HepG2 (cell line): ENCODE measurements at regions not wholly inside any gene's neighbourhood (a gene's known extent, or its start where the extent isn't known, plus 50 kb on each side); places are given as distances from the start of the nearest gene placed in this dataset.

Experiments used
- ATAC-seq: fragments of 200-7000 bp; cut with Tn5 transposase; 3 replicates; pipeline ENCODE4 v1.9.1; 2020; ENCODE audit warnings: mild to moderate bottlenecking, moderate library complexity
- BruUV-seq: library from RNA; stranded (reverse); fragments of 400-500 nt; replicated peaks from 2 replicates; lab custom pipeline; 2021; lab: Mats Ljungman, UMichigan
- CTCF ChIA-PET: fragments of 300-600 bp; formaldehyde crosslinking; extraction: SDS; loops from one replicate; lab custom pipeline; 2021; ENCODE audit warnings: low total read pairs, inconsistent platforms, low intra/inter-chr PET ratio; lab: Yijun Ruan, JAX
- POLR2A ChIA-PET: fragments of 350-600 bp; sonication (Branson Sonifier 250); formaldehyde crosslinking; loops from one replicate; lab custom pipeline; 2020; ENCODE audit warnings: antibody characterized with exemption, inconsistent platforms; lab: Yijun Ruan, JAX
- DNase-seq: peaks from one replicate; pipeline ENCODE4 v3.0.0-alpha.2; 2015; ENCODE audit warnings: low spot score
- FAIRE-seq: peaks from 3 replicates; lab custom pipeline; 2011; peaks lifted over from hg19 to GRCh38; lab: Jason Lieb, UNC
- H2AFZ ChIP-seq: one replicate; pipeline ENCODE4 v1.6.1; 2011; ENCODE audit warnings: low read length, inconsistent platforms
- H3K27ac ChIP-seq: fragments of 300-600 bp; 3 replicates; pipeline ENCODE4 v1.8.0; 2011; ENCODE audit warnings: mixed run types, mild to moderate bottlenecking, mixed read lengths, low read length, inconsistent platforms; ENCODE audit not compliant: insufficient read depth; ENCODE audit errors: extremely low read length
- H3K27me3 ChIP-seq, 2 experiments: fragments of 200-600 bp in 1 of 2; 2 replicates in 1 of 2; 3 replicates in 1 of 2; pipeline versions ENCODE4 v1.6.0 to v1.8.0; 2011; ENCODE audit warnings: low read length in 2 of 2, mild to moderate bottlenecking in 2 of 2, moderate library complexity in 2 of 2, inconsistent platforms in 1 of 2; ENCODE audit not compliant: insufficient read depth in 2 of 2, control insufficient read depth in 1 of 2
- H3K36me3 ChIP-seq, 2 experiments: fragments of 200-600 bp in 1 of 2; replicated peaks in 1 of 2; 2 replicates in 1 of 2; 3 replicates in 1 of 2; pipeline versions ENCODE4 v1.5.1 to v1.8.0; 2011; ENCODE audit warnings: low read length in 2 of 2, inconsistent platforms in 1 of 2; ENCODE audit not compliant: insufficient read depth in 2 of 2, control insufficient read depth in 1 of 2
- H3K4me1 ChIP-seq: 2 replicates; pipeline ENCODE4 v1.5.1; 2012; ENCODE audit warnings: low read length, inconsistent platforms; ENCODE audit not compliant: insufficient read depth
- H3K4me2 ChIP-seq: 2 replicates; pipeline ENCODE4 v1.6.0; 2011; ENCODE audit warnings: low read depth, low read length, inconsistent platforms
- H3K4me3 ChIP-seq, 3 experiments: fragments of 200-600 bp in 1 of 3; sonication (generic), shearing (Covaris generic) in 1 of 3; replicated peaks in 1 of 3; 2 replicates each; pipeline ENCODE4 v1.5.1; 2011 to 2016; ENCODE audit warnings: low read length in 3 of 3, inconsistent platforms in 2 of 3, low read depth in 2 of 3, mild to moderate bottlenecking in 2 of 3, control low read depth in 1 of 3, mixed read lengths in 1 of 3; ENCODE audit not compliant: insufficient read depth in 1 of 3
- H3K79me2 ChIP-seq: one replicate; pipeline ENCODE4 v1.6.1; 2011; ENCODE audit warnings: low read length, inconsistent platforms; ENCODE audit not compliant: insufficient read depth
- H3K9ac ChIP-seq: 2 replicates; pipeline ENCODE4 v1.6.0; 2011; ENCODE audit warnings: mild to moderate bottlenecking, low read depth, low read length, inconsistent platforms; ENCODE audit not compliant: insufficient read depth
- H3K9me3 ChIP-seq: 2 replicates; pipeline ENCODE4 v1.5.1; 2012; ENCODE audit warnings: mild to moderate bottlenecking, low read length
- H4K20me1 ChIP-seq: 2 replicates; pipeline ENCODE4 v1.6.0; 2011; ENCODE audit warnings: inconsistent platforms, mild to moderate bottlenecking, low read length, moderate library complexity; ENCODE audit not compliant: insufficient read depth
- CBFB ChIP-seq: sonication (generic); formaldehyde crosslinking; IDR thresholded peaks from 2 replicates; pipeline ENCODE4 v1.4.0; 2020; ENCODE audit warnings: missing genetic modification reagents
- CEBPB ChIP-seq: IDR thresholded peaks from 2 replicates; pipeline ENCODE4 v1.6.1; 2011; ENCODE audit warnings: low read depth, low read length, improper control_type of control experiment, borderline replicate concordance
- CTCF ChIP-seq: sonication (generic); formaldehyde crosslinking; IDR thresholded peaks from 2 replicates; pipeline ENCODE4 v1.5.0; 2020; ENCODE audit warnings: mild to moderate bottlenecking, missing genetic modification reagents, moderate library complexity
- JUNB ChIP-seq: sonication (generic); formaldehyde crosslinking; IDR thresholded peaks from 2 replicates; pipeline ENCODE4 v1.8.0; 2022; ENCODE audit warnings: missing genetic modification reagents, mild to moderate bottlenecking, borderline replicate concordance
- STAG1 ChIP-seq: sonication (generic); formaldehyde crosslinking; IDR thresholded peaks from 2 replicates; pipeline ENCODE4 v1.4.0; 2020; ENCODE audit warnings: missing genetic modification reagents
- ZBTB33 ChIP-seq: sonication (generic); formaldehyde crosslinking; IDR thresholded peaks from 2 replicates; pipeline ENCODE4 v1.4.0; 2020; ENCODE audit warnings: missing genetic modification reagents
- WGBS: methylation state at CpG from one replicate; pipeline ENCODE4 v1.1.6; 2017; ENCODE audit warnings: low lambda C conversion rate; 5-methylcytosine and 5-hydroxymethylcytosine counted together
- in situ Hi-C: cut with HindIII; loops from 2 replicates; pipeline ENCODE4 v1.10.0; 2017; ENCODE audit warnings: low pct_unique_long_range_greater_than_20kb; ENCODE audit not compliant: extremely low pct_ligation_motif_present
- intact Hi-C: fragments of 100-400 bp; cut with micrococcal nuclease; formaldehyde crosslinking; loops from one replicate; pipeline ENCODE4 v1.10.0; 2022; ENCODE audit not compliant: unreplicated experiment

- TF ChIP-seq CBFB (CRISPR knock-in tag) (no peak), CEBPB (peak; percentile 66)
- Histone ChIP-seq H2AFZ (no peak overlapping the region), H3K4me1 (no peaks in the 10 kb centered on the region), H3K36me3 (no peaks in the 10 kb centered on the region), H3K9me3 (no peaks in the 10 kb centered on the region), H3K27me3 (peaks cover 0 to 3% of the 10 kb centered on the region in 2 experiments; a peak in 1 of 5 replicates), H3K4me3 (no peak overlapping the region), H3K27ac (no peak overlapping the region), H4K20me1 (no peaks in the 10 kb centered on the region), H3K9ac (no peak overlapping the region), H3K4me2 (no peak overlapping the region), H3K79me2 (no peaks in the 10 kb centered on the region)
- ATAC-seq (no peak), DNase-seq (no peak), FAIRE-seq (no peak)
- POLR2A ChIA-PET: no interaction called here
- in situ Hi-C loops (no loop called here), intact Hi-C loops (no loop called here)
- no TSS peak for BruUV-seq
- CTCF ChIA-PET: no interaction called here
- WGBS: 38% methylated on average over 4 of the region's 4 CpGs
Measured at GRCh38 chr2:8059794-8060193, 622.1 kb upstream of the ID2 start.

GRCh38 chr2:8061219-8061618 is 620.6 kb upstream of the ID2 start:
- H4K20me1 ChIP-seq: no peaks in the 10 kb centered on the region
- H3K4me2 ChIP-seq: no peak overlapping the region
- no peaks in the 10 kb centered on the region for H3K4me1 ChIP-seq
- no peak overlapping the region for H3K4me3 ChIP-seq
- H3K79me2 ChIP-seq: no peaks in the 10 kb centered on the region
- FAIRE-seq: no peak
- CTCF ChIA-PET: no interaction called here
- POLR2A ChIA-PET: no interaction called here
- no peaks in the 10 kb centered on the region for H3K27me3 ChIP-seq
- WGBS: 65% methylated on average over 9 of the region's 9 CpGs
- peak; percentile 16 for DNase-seq
- intact Hi-C loops: no loop called here
- ATAC-seq: no peak
- TF ChIP-seq STAG1 (CRISPR knock-in tag) (peak; percentile 33; the same call in 1 of the 2 replicates), JUNB (no peak), CTCF (CRISPR knock-in tag) (peak; percentile 35), ZBTB33 (CRISPR knock-in tag) (peak; percentile 13; the same call in 1 of the 2 replicates)
- TF ChIP-seq, all 625 proteins: peak for 3
- Histone ChIP-seq H3K36me3 (no peaks in the 10 kb centered on the region), H2AFZ (no peak overlapping the region), H3K9me3 (no peaks in the 10 kb centered on the region), H3K9ac (no peak overlapping the region), H3K27ac (no peak overlapping the region)
- in situ Hi-C loops: no loop called here
- no TSS peak for BruUV-seq
